GM21526 (cell line): ENCODE measurements at regions not wholly inside any gene's neighbourhood (a gene's known extent, or its start where the extent isn't known, plus 50 kb on each side); places are given as distances from the start of the nearest gene placed in this dataset.

ENCODE experiments used
- ATAC-seq: cut with Tn5 transposase; IDR thresholded peaks from one replicate; pipeline ENCODE4 v1.9.1; 2021; ENCODE audit warnings: moderate library complexity; ENCODE audit not compliant: unreplicated experiment, low FRiP score

GRCh38 chr6:141700819-141701218 is 431.9 kb upstream of the GJE1 start:
- no peak for ATAC-seq

- peak; percentile 90 for ATAC-seq
Observed at GRCh38 chr6:141688916-141689315, 443.8 kb upstream of the GJE1 start.

GRCh38 chr6:141685416-141685815 is 447.3 kb upstream of the GJE1 start:
- ATAC-seq: no peak

- ATAC-seq: no peak
Observed at GRCh38 chr6:141682391-141682790, 450.3 kb upstream of the GJE1 start.

- peak; percentile 73 for ATAC-seq
Observed at GRCh38 chr6:141677598-141678211, 455.0 kb upstream of the GJE1 start.

GRCh38 chr6:141675957-141676356 is 456.8 kb upstream of the GJE1 start:
- no peak for ATAC-seq

GRCh38 chr6:141669141-141669540 is 463.6 kb upstream of the GJE1 start:
- ATAC-seq: no peak

GRCh38 chr6:141667580-141668309 is 465.0 kb upstream of the GJE1 start:
- no peak for ATAC-seq

GRCh38 chr6:141666187-141666586 is 466.5 kb upstream of the GJE1 start:
- ATAC-seq: no peak

GRCh38 chr6:141664744-141665143 is 468.0 kb upstream of the GJE1 start:
- no peak for ATAC-seq

GRCh38 chr6:141659582-141659981 is 473.1 kb upstream of the GJE1 start:
- ATAC-seq: no peak

GRCh38 chr6:141658696-141659095 is 474.0 kb upstream of the GJE1 start:
- ATAC-seq: no peak

GRCh38 chr6:141657812-141658211 is 474.9 kb upstream of the GJE1 start:
- no peak for ATAC-seq

GRCh38 chr6:141653590-141653989 is 479.1 kb upstream of the GJE1 start:
- no peak for ATAC-seq

GRCh38 chr6:141641951-141642350 is 490.8 kb upstream of the GJE1 start:
- no peak for ATAC-seq

GRCh38 chr6:141641406-141641805 is 491.3 kb upstream of the GJE1 start:
- ATAC-seq: no peak

GRCh38 chr6:141635621-141636020 is 497.1 kb upstream of the GJE1 start:
- ATAC-seq: no peak

- ATAC-seq: no peak
Observed at GRCh38 chr6:141634269-141634668, 498.5 kb upstream of the GJE1 start.

GRCh38 chr6:141624301-141624700 is 508.4 kb upstream of the GJE1 start:
- no peak for ATAC-seq

- no peak for ATAC-seq
Observed at GRCh38 chr6:141618180-141618581, 514.5 kb upstream of the GJE1 start.

GRCh38 chr6:141610741-141611140 is 522.0 kb upstream of the GJE1 start:
- ATAC-seq: no peak

- no peak for ATAC-seq
Observed at GRCh38 chr6:141607956-141608355, 524.8 kb upstream of the GJE1 start.
